GM19025 (cell line): ENCODE measurements at regions not wholly inside any gene's neighbourhood (a gene's known extent, or its start where the extent isn't known, plus 50 kb on each side); places are given as distances from the start of the nearest gene placed in this dataset.

Experiments used
- ATAC-seq: cut with Tn5 transposase; IDR thresholded peaks from one replicate; pipeline ENCODE4 v1.9.1; 2021; ENCODE audit warnings: mild to moderate bottlenecking, low read depth, moderate library complexity; ENCODE audit not compliant: unreplicated experiment

GRCh38 chr1:60572378-60572777, 498.8 kb upstream of the C1orf87 start:
- ATAC-seq: no peak

GRCh38 chr1:60571811-60572210, 498.2 kb upstream of the C1orf87 start:
- ATAC-seq: no peak

- no peak for ATAC-seq
Measured at GRCh38 chr1:60569189-60569588, 495.6 kb upstream of the C1orf87 start.

GRCh38 chr1:60567256-60567655, 493.7 kb upstream of the C1orf87 start:
- ATAC-seq: no peak

GRCh38 chr1:60564916-60565750, 491.6 kb upstream of the C1orf87 start:
- ATAC-seq: no peak

- no peak for ATAC-seq
Measured at GRCh38 chr1:60563777-60564535, 490.4 kb upstream of the C1orf87 start.

- no peak for ATAC-seq
Measured at GRCh38 chr1:60562740-60563139, 489.2 kb upstream of the C1orf87 start.

- no peak for ATAC-seq
Measured at GRCh38 chr1:60560701-60561100, 487.1 kb upstream of the C1orf87 start.

- ATAC-seq: no peak
Measured at GRCh38 chr1:60558236-60558635, 484.7 kb upstream of the C1orf87 start.

- no peak for ATAC-seq
Measured at GRCh38 chr1:60553730-60554129, 480.2 kb upstream of the C1orf87 start.

- no peak for ATAC-seq
Measured at GRCh38 chr1:60547821-60548220, 474.3 kb upstream of the C1orf87 start.

GRCh38 chr1:60541831-60542532, 468.4 kb upstream of the C1orf87 start:
- ATAC-seq: no peak

- no peak for ATAC-seq
Measured at GRCh38 chr1:60540141-60540540, 466.6 kb upstream of the C1orf87 start.

GRCh38 chr1:60535713-60536112, 462.1 kb upstream of the C1orf87 start:
- no peak for ATAC-seq

- ATAC-seq: no peak
Measured at GRCh38 chr1:60527567-60527966, 454.0 kb upstream of the C1orf87 start.

GRCh38 chr1:60516996-60517395, 443.4 kb upstream of the C1orf87 start:
- ATAC-seq: no peak

- ATAC-seq: no peak
Measured at GRCh38 chr1:60510162-60510561, 436.6 kb upstream of the C1orf87 start.

GRCh38 chr1:60504206-60504840, 430.8 kb upstream of the C1orf87 start:
- no peak for ATAC-seq

- ATAC-seq: no peak
Measured at GRCh38 chr1:60503266-60503925, 429.8 kb upstream of the C1orf87 start.

GRCh38 chr1:60502506-60502905, 428.9 kb upstream of the C1orf87 start:
- no peak for ATAC-seq
